Upper lobe of left lung (tissue), 6 donors: ENCODE measurements at regions not wholly inside any gene's neighbourhood (a gene's known extent, or its start where the extent isn't known, plus 50 kb on each side); places are given as distances from the start of the nearest gene placed in this dataset.

Source experiments
- ATAC-seq, 2 donors: fragments of 200-7000 bp; cut with Tn5 transposase; one replicate each; pipeline ENCODE4 v1.9.1; 2022; ENCODE audit warnings: mild to moderate bottlenecking in 2 of 2, moderate library complexity in 2 of 2; ENCODE audit not compliant: low FRiP score in 2 of 2
- DNase-seq, 2 donors: peaks; one replicate each; pipeline ENCODE4 v3.0.0-alpha.2; 2019 to 2020
- H3K27ac ChIP-seq, 4 donors: fragments of 200-600 bp; sonication (generic); one replicate each; pipeline ENCODE4 v1.5.1; 2016 to 2019
- H3K27me3 ChIP-seq, 4 donors: fragments of 200-600 bp; sonication (generic); one replicate each; pipeline ENCODE4 v1.5.1; 2017 to 2019
- H3K36me3 ChIP-seq, 4 donors: fragments of 200-600 bp; sonication (generic); one replicate each; pipeline ENCODE4 v1.5.1; 2016 to 2019
- H3K4me1 ChIP-seq, 4 donors: fragments of 200-600 bp; sonication (generic); one replicate each; pipeline ENCODE4 v1.5.1; 2018 to 2019
- H3K4me3 ChIP-seq, 4 donors: fragments of 200-600 bp; sonication (generic); one replicate each; pipeline ENCODE4 v1.5.1; 2017 to 2019; ENCODE audit warnings: mild to moderate bottlenecking in 2 of 4, moderate library complexity in 1 of 4
- H3K9me3 ChIP-seq, 4 donors: fragments of 200-600 bp; sonication (generic); one replicate each; pipeline ENCODE4 v1.5.1; 2018 to 2019
- EP300 ChIP-seq, 4 donors: sonication (generic); formaldehyde crosslinking; IDR thresholded peaks; one replicate each; pipeline ENCODE4 v1.5.1; 2017; ENCODE audit warnings: antibody characterized with exemption in 4 of 4, control low read depth in 2 of 4
- POLR2A ChIP-seq, 4 donors: fragments of 450-650 bp; IDR thresholded peaks; one replicate each; pipeline ENCODE4 v1.5.1; 2016 to 2017; ENCODE audit warnings: antibody characterized with exemption in 4 of 4, mild to moderate bottlenecking in 2 of 4
- POLR2AphosphoS5 ChIP-seq, 2 donors: sonication (generic); formaldehyde crosslinking; IDR thresholded peaks; one replicate each; pipeline ENCODE4 v1.5.1; 2017; ENCODE audit warnings: antibody characterized with exemption in 2 of 2
- WGBS, 2 donors: methylation state at CpG; one replicate each; pipeline ENCODE4 v1.1.5; 2017 to 2018; 5-methylcytosine and 5-hydroxymethylcytosine counted together
- TF ChIP-seq, protein P1 (sequence below), 6 experiments: fragments of 450-650 bp in 4 of 6; fragments of 200-600 bp in 2 of 6; sonication (generic) in 2 of 6; IDR thresholded peaks; one replicate each; pipeline ENCODE4 v1.5.1; 2016 to 2019; ENCODE audit warnings: antibody characterized with exemption in 6 of 6
- donor health status: DM: no; HTN: no; CAD: no; lungs with moderate emphysema.
- donor health status: DM: no; HTN: yes; CAD: no; lungs with severe emphysema.

DNA sequence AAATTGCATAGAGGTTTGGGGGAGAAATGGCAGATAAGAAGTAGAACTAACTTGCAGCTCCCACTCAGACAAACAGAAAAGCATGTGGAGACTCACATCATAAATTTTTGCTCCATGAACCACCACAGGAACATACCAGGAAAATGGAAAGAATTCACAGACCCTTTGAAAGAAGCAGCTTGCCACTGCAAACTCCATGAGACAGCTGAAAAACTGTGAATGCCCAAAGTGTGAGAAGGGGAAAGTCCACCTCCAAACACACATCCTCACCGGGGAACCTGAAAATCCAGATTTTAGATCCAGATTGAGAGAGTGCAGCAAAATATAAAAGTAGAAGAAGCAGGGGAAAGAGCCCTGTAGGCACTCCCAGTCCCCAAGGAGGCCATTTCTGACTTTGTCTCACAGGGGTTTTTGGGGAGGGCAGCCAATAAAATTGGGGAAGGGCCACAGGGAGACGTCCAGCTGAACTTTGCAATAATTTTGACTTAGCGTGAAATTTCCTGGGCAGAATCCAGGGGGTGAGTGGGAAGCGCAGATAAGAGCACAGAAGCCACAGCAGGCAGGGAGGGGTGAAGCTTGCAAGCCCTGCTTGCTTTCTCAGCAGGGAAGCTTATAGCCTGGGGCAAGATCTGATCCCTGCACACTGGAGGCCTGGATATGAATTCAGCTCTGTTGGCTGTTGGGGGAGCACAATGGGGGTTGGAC, 183.4 kb upstream of the UBE2E2 start:
- no peaks in the 10 kb centered on the region for H3K27me3 ChIP-seq
- no peak for TF ChIP-seq POLR2A (IDR thresholded peaks at IDR 0.05)
- TF ChIP-seq, protein P1, sequence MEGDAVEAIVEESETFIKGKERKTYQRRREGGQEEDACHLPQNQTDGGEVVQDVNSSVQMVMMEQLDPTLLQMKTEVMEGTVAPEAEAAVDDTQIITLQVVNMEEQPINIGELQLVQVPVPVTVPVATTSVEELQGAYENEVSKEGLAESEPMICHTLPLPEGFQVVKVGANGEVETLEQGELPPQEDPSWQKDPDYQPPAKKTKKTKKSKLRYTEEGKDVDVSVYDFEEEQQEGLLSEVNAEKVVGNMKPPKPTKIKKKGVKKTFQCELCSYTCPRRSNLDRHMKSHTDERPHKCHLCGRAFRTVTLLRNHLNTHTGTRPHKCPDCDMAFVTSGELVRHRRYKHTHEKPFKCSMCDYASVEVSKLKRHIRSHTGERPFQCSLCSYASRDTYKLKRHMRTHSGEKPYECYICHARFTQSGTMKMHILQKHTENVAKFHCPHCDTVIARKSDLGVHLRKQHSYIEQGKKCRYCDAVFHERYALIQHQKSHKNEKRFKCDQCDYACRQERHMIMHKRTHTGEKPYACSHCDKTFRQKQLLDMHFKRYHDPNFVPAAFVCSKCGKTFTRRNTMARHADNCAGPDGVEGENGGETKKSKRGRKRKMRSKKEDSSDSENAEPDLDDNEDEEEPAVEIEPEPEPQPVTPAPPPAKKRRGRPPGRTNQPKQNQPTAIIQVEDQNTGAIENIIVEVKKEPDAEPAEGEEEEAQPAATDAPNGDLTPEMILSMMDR (IDR thresholded peaks at IDR 0.05), result no peak
- TF ChIP-seq POLR2AphosphoS5 (IDR thresholded peaks at IDR 0.05), result no peak
- no peak for TF ChIP-seq EP300 (IDR thresholded peaks at IDR 0.05)
- H3K36me3 ChIP-seq, result no peaks in the 10 kb centered on the region
- no peaks in the 10 kb centered on the region for H3K4me1 ChIP-seq
- 52 to 64% methylated on average over 4 of the region's 4 CpGs for WGBS, 2 donors
- peak; percentile 37 to 47 for ATAC-seq
- H3K27ac ChIP-seq, result no peak overlapping the region
- no peak for DNase-seq
- no peaks in the 10 kb centered on the region for H3K9me3 ChIP-seq
- H3K4me3 ChIP-seq, result no peak overlapping the region

DNA sequence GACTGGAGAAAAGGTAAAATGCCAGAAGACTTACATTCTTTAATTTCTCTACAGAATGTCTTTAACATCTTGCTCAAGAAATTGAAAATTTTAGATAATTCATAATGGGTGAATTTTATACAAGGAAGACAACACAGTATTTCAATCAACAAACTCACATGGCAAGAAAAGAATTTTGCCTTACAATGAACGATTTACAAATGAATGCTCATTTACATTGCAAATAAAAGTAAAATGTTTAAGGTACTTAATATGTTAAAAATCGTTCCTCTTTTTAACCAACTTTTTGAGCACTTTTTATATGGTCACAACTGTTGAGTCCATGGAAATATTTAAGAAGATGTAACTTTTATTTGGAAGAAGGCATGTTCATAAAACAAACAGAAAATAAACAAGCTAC, 174.8 kb upstream of the UBE2E2 start:
- peaks cover 0 to 7% (median 0%) of the 10 kb centered on the region in 4 donors for H3K9me3 ChIP-seq
- H3K36me3 ChIP-seq, result no peaks in the 10 kb centered on the region
- DNase-seq (no peak), ATAC-seq (no peak)
- no peaks in the 10 kb centered on the region for H3K4me1 ChIP-seq
- H3K4me3 ChIP-seq, result no peak overlapping the region
- H3K27me3 ChIP-seq, result no peaks in the 10 kb centered on the region
- 43 to 55% methylated on average over 2 of the region's 2 CpGs for WGBS, 2 donors
- TF ChIP-seq POLR2AphosphoS5 (IDR thresholded peaks at IDR 0.05) (no peak), EP300 (IDR thresholded peaks at IDR 0.05) (no peak), POLR2A (IDR thresholded peaks at IDR 0.05) (no peak)
- TF ChIP-seq, protein P1 (IDR thresholded peaks at IDR 0.05), result no peak
- no peak overlapping the region for H3K27ac ChIP-seq

DNA sequence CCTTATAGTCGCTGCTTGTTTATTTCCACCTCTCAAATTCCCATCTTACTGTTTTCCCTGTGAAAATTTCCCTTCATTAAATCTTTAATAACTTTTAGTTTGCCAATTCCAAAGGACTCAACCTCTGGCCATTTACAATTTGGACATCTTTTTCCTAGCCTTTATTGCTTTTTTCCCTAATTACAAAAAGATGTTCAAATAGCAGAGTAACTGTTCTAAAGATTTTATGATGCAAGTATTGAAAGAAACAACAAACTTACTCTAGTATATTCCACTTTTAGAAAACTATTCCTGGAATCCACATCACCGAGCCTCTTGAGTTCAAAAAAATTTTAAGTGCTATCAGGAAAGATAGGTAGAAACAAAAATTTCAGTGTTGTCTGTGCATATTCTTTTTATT, 174.1 kb upstream of the UBE2E2 start:
- TF ChIP-seq POLR2AphosphoS5 (IDR thresholded peaks at IDR 0.05) (no peak), EP300 (IDR thresholded peaks at IDR 0.05) (no peak)
- TF ChIP-seq, protein P1 (IDR thresholded peaks at IDR 0.05), result no peak
- no peaks in the 10 kb centered on the region for H3K27me3 ChIP-seq
- DNase-seq (no peak), ATAC-seq (no peak)
- H3K27ac ChIP-seq, result no peak overlapping the region
- peaks cover 0 to 7% (median 0%) of the 10 kb centered on the region in 4 donors for H3K9me3 ChIP-seq
- H3K4me3 ChIP-seq, result no peak overlapping the region
- no peaks in the 10 kb centered on the region for H3K36me3 ChIP-seq
- WGBS, 2 donors, result 53 to 60% methylated on average over 2 of the region's 2 CpGs
- H3K4me1 ChIP-seq, result no peaks in the 10 kb centered on the region

DNA sequence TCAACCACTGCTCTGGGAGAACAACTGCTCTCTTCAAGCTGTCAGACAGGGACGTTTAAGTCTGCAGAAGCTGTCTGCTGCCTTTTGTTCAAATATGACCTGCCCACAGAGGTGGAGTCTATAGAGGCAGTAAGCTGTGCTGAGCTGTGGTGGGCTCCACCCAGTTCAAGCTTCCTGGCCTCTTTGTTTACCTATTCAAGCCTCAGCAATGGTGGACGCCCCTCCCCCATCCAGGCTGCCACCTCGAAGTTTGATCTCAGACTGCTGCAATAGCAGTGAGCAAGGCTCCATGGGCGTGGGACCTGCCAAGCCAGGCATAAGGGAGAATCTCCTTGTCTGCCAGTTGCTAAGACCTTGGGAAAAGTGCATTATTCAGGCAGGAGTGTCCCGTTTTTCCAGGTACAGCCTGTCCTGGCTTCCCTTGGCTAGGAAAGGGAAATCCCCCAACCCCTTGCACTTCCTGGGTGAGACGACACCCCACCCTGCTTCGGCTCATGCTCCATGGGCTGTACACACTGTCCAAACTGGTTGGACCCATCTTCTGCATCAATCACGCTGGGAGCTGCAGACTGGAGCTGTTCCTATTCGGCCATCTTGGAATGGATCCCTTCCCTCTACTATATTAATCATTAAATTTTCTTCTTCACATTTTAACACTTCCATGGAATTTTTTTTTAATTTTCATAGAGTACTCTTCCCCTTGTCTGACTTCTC, 167.0 kb upstream of the UBE2E2 start:
- Histone ChIP-seq H3K36me3 (no peaks in the 10 kb centered on the region), H3K27me3 (no peaks in the 10 kb centered on the region), H3K9me3 (peaks cover 0 to 7% (median 0%) of the 10 kb centered on the region in 4 donors), H3K4me3 (peak overlapping the region in 2 of 4 donors; percentile 3 to 20), H3K4me1 (peaks cover 0 to 13% (median 9%) of the 10 kb centered on the region in 4 donors), H3K27ac (no peak overlapping the region)
- ATAC-seq (no peak), DNase-seq (peak in 1 of 2 donors; percentile 43)
- WGBS, 2 donors, result 49 to 53% methylated on average over 6 to 7 of the region's 9 CpGs
- no peak for TF ChIP-seq POLR2A (IDR thresholded peaks at IDR 0.05)
- TF ChIP-seq EP300 (IDR thresholded peaks at IDR 0.05), result no peak
- TF ChIP-seq, protein P1 (IDR thresholded peaks at IDR 0.05), result no peak
- TF ChIP-seq POLR2AphosphoS5 (IDR thresholded peaks at IDR 0.05), result no peak
